ENCODE measurements at regions not wholly inside any gene's neighbourhood (a gene's known extent, or its start where the extent isn't known, plus 50 kb on each side); places are given as distances from the start of the nearest gene placed in this dataset.

GRCh38 chr1:29920316-29920715, 684.0 kb downstream of the PTPRU start:
- ChIA-PET CTCF (ENCODE audit: low intra/inter-chr PET ratio, low total read pairs) (no interaction called here), POLR2A (no interaction called here)
- DNase-seq (ENCODE audit: low spot score) (no peak), ATAC-seq (no peak), FAIRE-seq (no peak)
- no peak overlapping the region for H3K27ac ChIP-seq (ENCODE audit: extremely low read length, insufficient read depth, low read length)
- H3K27me3 ChIP-seq (ENCODE audit: control insufficient read depth in 1 of 2, insufficient read depth in 2 of 2, low read length in 2 of 2) = no peaks in the 10 kb centered on the region; a peak in 2 of 5 replicates
- H3K4me1 ChIP-seq (ENCODE audit: insufficient read depth, low read length) = no peaks in the 10 kb centered on the region
- BruUV-seq (replicated peaks) = no TSS peak
- H3K9me3 ChIP-seq (ENCODE audit: low read length) = no peaks in the 10 kb centered on the region
- H3K9ac ChIP-seq (ENCODE audit: insufficient read depth, low read depth, low read length) = no peak overlapping the region
- H3K79me2 ChIP-seq (ENCODE audit: insufficient read depth, low read length) = no peaks in the 10 kb centered on the region
- no peaks in the 10 kb centered on the region for H4K20me1 ChIP-seq (ENCODE audit: insufficient read depth, low read length)
- H2AFZ ChIP-seq (ENCODE audit: low read length) = no peak overlapping the region
- WGBS (ENCODE audit: low lambda C conversion rate) = 2% methylated on average over 6 of the region's 9 CpGs
- no peak overlapping the region for H3K4me3 ChIP-seq (replicated peaks in 1 of 3; ENCODE audit: insufficient read depth in 1 of 3, low read depth in 2 of 3, low read length in 3 of 3)
- in situ Hi-C loops (cut with HindIII; ENCODE audit: extremely low pct_ligation_motif_present, low pct_unique_long_range_greater_than_20kb) (no loop called here), intact Hi-C loops (cut with micrococcal nuclease; ENCODE audit: unreplicated experiment) (no loop called here)
- no peaks in the 10 kb centered on the region for H3K36me3 ChIP-seq (replicated peaks in 1 of 2; ENCODE audit: control insufficient read depth in 1 of 2, insufficient read depth in 2 of 2, low read length in 2 of 2)
- H3K4me2 ChIP-seq (ENCODE audit: low read depth, low read length) = no peak overlapping the region
- TF ChIP-seq ZNF749 (CRISPR knock-in tag; IDR thresholded peaks at IDR 0.05; ENCODE audit: borderline replicate concordance) (no peak), RNF2 (conservative IDR thresholded peaks at IDR 0.05; ENCODE audit: low read depth) (no peak), MLXIP (CRISPR knock-in tag; IDR thresholded peaks at IDR 0.05; ENCODE audit: borderline replicate concordance) (no peak), ZNF674 (CRISPR knock-in tag; IDR thresholded peaks at IDR 0.05; ENCODE audit: low read depth) (no peak), RARA (CRISPR knock-in tag; IDR thresholded peaks at IDR 0.05) (no peak), ZUFSP (CRISPR knock-in tag; IDR thresholded peaks at IDR 0.05; ENCODE audit: borderline replicate concordance) (no peak), ZNF703 (CRISPR knock-in tag; IDR thresholded peaks at IDR 0.05; ENCODE audit: borderline replicate concordance) (no peak), HIC2 (CRISPR knock-in tag; IDR thresholded peaks at IDR 0.05; ENCODE audit: low read depth) (no peak), ZNF180 (CRISPR knock-in tag; IDR thresholded peaks at IDR 0.05; ENCODE audit: borderline replicate concordance, low read depth) (no peak), ZNF570 (CRISPR knock-in tag; IDR thresholded peaks at IDR 0.05; ENCODE audit: borderline replicate concordance) (no peak), ZIK1 (CRISPR knock-in tag; IDR thresholded peaks at IDR 0.05; ENCODE audit: borderline replicate concordance, low read depth) (no peak), PREB (CRISPR knock-in tag; IDR thresholded peaks at IDR 0.05) (no peak), MXI1 (IDR thresholded peaks at IDR 0.05; ENCODE audit: borderline replicate concordance, low read depth, low read length) (no peak), NFE2 (CRISPR knock-in tag; IDR thresholded peaks at IDR 0.05) (no peak), FOXC1 (CRISPR knock-in tag; IDR thresholded peaks at IDR 0.05; ENCODE audit: borderline replicate concordance) (no peak)
